H1 (cell line): ENCODE measurements at regions not wholly inside any gene's neighbourhood (a gene's known extent, or its start where the extent isn't known, plus 50 kb on each side); places are given as distances from the start of the nearest gene placed in this dataset.

Experiments
- ASH2L ChIP-seq: fragments of 200-600, 300-600 bp; sonication (generic); IDR thresholded peaks from one replicate; pipeline ENCODE4 v1.7.1; 2017; ENCODE audit warnings: low read length
- BCL11A ChIP-seq, 2 experiments: IDR thresholded peaks; one replicate each; pipeline ENCODE4 v1.6.1; 2011; ENCODE audit warnings: low read depth in 2 of 2, low read length in 2 of 2, mild to moderate bottlenecking in 2 of 2
- EZH2 ChIP-seq: fragments of 200-600 bp; sonication (generic); IDR thresholded peaks from 2 replicates; pipeline ENCODE4 v1.7.1; 2012; ENCODE audit warnings: low read depth, mild to moderate bottlenecking, moderate library complexity, low read length, inconsistent platforms; ENCODE audit not compliant: severe bottlenecking
- JUND ChIP-seq: IDR thresholded peaks from 2 replicates; pipeline ENCODE4 v1.6.1; 2011; ENCODE audit warnings: mild to moderate bottlenecking, improper control_type of control experiment, low read length
- NRF1 ChIP-seq: IDR thresholded peaks from 2 replicates; pipeline ENCODE4 v1.6.1; 2011; ENCODE audit warnings: mild to moderate bottlenecking, low read depth, low read length, improper control_type of control experiment
- POLR2A ChIP-seq, 2 experiments: IDR thresholded peaks; 1 replicate in 1 of 2; 2 replicates in 1 of 2; pipeline ENCODE4 v1.6.1; 2011; ENCODE audit warnings: low read depth in 2 of 2, low read length in 2 of 2, mild to moderate bottlenecking in 2 of 2; ENCODE audit errors: control extremely low read depth in 1 of 2
- RFX5 ChIP-seq: IDR thresholded peaks from 2 replicates; pipeline ENCODE4 v1.6.1; 2011; ENCODE audit warnings: low read depth, low read length, improper control_type of control experiment, borderline replicate concordance
- TF ChIP-seq, protein P1 (sequence below): IDR thresholded peaks from 2 replicates; pipeline ENCODE4 v1.6.1; 2012; ENCODE audit warnings: inconsistent platforms
- TF ChIP-seq, protein P2 (sequence below), 3 experiments: IDR thresholded peaks; 1 replicate in 2 of 3; 2 replicates in 1 of 3; pipeline versions ENCODE4 v1.5.1 to v1.6.1; 2011; ENCODE audit warnings: low read length in 3 of 3, mild to moderate bottlenecking in 3 of 3, inconsistent platforms in 2 of 3, low read depth in 1 of 3, moderate library complexity in 1 of 3; ENCODE audit not compliant: insufficient read depth in 1 of 3; ENCODE audit errors: control extremely low read depth in 1 of 3
- TF ChIP-seq, protein P3 (sequence below): IDR thresholded peaks from 2 replicates; pipeline ENCODE4 v1.6.1; 2012; ENCODE audit warnings: inconsistent platforms

DNA sequence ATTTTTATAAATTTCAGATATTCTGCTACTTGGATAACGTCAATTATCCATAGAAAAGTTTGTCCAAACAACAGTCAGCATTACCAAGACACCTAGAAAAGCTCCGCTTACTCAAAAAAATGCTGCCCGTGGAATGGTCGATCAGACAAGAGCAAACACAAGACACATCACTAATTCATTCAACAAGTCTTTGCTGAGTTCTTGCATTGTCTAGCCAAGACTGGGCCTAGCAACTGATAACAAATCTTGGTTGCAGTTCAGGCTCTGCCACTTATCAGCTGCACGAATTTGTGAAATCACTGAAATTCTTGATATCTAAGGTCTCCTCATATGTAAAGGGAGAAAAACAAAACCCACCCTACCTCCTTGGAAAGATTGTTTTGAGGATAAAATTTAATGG lies 168.3 kb downstream of the AKR1D1 start:
- TF ChIP-seq POLR2A (IDR thresholded peaks at IDR 0.05; ENCODE audit: control extremely low read depth in 1 of 2, low read depth in 2 of 2, low read length in 2 of 2) (no peak), EZH2 (no peak), JUND (no peak), ASH2L (no peak), NRF1 (no peak), BCL11A (IDR thresholded peaks at IDR 0.05; ENCODE audit: low read depth in 2 of 2, low read length in 2 of 2) (no peak), RFX5 (no peak)
- TF ChIP-seq, protein P1, sequence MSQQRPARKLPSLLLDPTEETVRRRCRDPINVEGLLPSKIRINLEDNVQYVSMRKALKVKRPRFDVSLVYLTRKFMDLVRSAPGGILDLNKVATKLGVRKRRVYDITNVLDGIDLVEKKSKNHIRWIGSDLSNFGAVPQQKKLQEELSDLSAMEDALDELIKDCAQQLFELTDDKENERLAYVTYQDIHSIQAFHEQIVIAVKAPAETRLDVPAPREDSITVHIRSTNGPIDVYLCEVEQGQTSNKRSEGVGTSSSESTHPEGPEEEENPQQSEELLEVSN: no peak
- TF ChIP-seq, protein P2, sequence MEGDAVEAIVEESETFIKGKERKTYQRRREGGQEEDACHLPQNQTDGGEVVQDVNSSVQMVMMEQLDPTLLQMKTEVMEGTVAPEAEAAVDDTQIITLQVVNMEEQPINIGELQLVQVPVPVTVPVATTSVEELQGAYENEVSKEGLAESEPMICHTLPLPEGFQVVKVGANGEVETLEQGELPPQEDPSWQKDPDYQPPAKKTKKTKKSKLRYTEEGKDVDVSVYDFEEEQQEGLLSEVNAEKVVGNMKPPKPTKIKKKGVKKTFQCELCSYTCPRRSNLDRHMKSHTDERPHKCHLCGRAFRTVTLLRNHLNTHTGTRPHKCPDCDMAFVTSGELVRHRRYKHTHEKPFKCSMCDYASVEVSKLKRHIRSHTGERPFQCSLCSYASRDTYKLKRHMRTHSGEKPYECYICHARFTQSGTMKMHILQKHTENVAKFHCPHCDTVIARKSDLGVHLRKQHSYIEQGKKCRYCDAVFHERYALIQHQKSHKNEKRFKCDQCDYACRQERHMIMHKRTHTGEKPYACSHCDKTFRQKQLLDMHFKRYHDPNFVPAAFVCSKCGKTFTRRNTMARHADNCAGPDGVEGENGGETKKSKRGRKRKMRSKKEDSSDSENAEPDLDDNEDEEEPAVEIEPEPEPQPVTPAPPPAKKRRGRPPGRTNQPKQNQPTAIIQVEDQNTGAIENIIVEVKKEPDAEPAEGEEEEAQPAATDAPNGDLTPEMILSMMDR (IDR thresholded peaks at IDR 0.05; ENCODE audit: control extremely low read depth in 1 of 3, insufficient read depth in 1 of 3, low read depth in 1 of 3, low read length in 3 of 3): no peak
- TF ChIP-seq, protein P3, sequence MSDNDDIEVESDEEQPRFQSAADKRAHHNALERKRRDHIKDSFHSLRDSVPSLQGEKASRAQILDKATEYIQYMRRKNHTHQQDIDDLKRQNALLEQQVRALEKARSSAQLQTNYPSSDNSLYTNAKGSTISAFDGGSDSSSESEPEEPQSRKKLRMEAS: no peak
